SK-N-SH (cell line): ENCODE measurements at regions not wholly inside any gene's neighbourhood (a gene's known extent, or its start where the extent isn't known, plus 50 kb on each side); places are given as distances from the start of the nearest gene placed in this dataset.
A peak's percentile ranks its signal among the peaks of the same experiment; 100 is the strongest.

Experiments used
- CTCF ChIA-PET: fragments of 300-600, 350-600 bp; formaldehyde crosslinking; extraction: SDS; loops from one replicate; lab custom pipeline; 2021; lab: Yijun Ruan, JAX
- POLR2A ChIA-PET: fragments of 350-600 bp; sonication (Branson Sonifier 250); formaldehyde crosslinking; extraction: SDS; loops from one replicate; lab custom pipeline; 2020; ENCODE audit warnings: antibody characterized with exemption, inconsistent platforms; lab: Yijun Ruan, JAX
- DNase-seq: peaks from one replicate; pipeline ENCODE4 v3.0.0; 2012
- H2AFZ ChIP-seq: fragments of 200-600 bp; sonication (generic); 2 replicates; pipeline ENCODE4 v1.8.1; 2016; ENCODE audit warnings: antibody characterized with exemption, mild to moderate bottlenecking, low read depth
- H3F3A ChIP-seq: fragments of 200-600 bp; sonication (generic); replicated peaks from 2 replicates; pipeline ENCODE3; 2016; ENCODE audit warnings: antibody characterized with exemption, mild to moderate bottlenecking; ENCODE audit not compliant: insufficient read depth
- H3K27ac ChIP-seq, 2 experiments: fragments of 200-500 bp in 1 of 2; fragments of 200-600 bp in 1 of 2; sonication (Bioruptor generic) in 1 of 2; sonication (generic), shearing (Covaris generic) in 1 of 2; 2 replicates each; pipeline versions ENCODE4 v1.5.1 to v1.6.1; 2014 to 2016; ENCODE audit warnings: low read depth in 2 of 2, inconsistent platforms in 1 of 2, low read length in 1 of 2, mild to moderate bottlenecking in 1 of 2, mixed read lengths in 1 of 2
- H3K27me3 ChIP-seq: fragments of 200-600 bp; sonication (generic), shearing (Covaris generic); 2 replicates; pipeline ENCODE4 v1.6.1; 2016; ENCODE audit warnings: mixed run types; ENCODE audit not compliant: insufficient read depth
- H3K36me3 ChIP-seq, 2 experiments: fragments of 200-500 bp in 1 of 2; fragments of 200-600 bp in 1 of 2; sonication (Bioruptor generic) in 1 of 2; sonication (generic) in 1 of 2; replicated peaks in 1 of 2; 2 replicates each; pipeline versions ENCODE3 to v1.5.1; 2014 to 2016; ENCODE audit warnings: low read length in 1 of 2, mild to moderate bottlenecking in 1 of 2; ENCODE audit not compliant: insufficient read depth in 2 of 2, control insufficient read depth in 1 of 2
- H3K4me1 ChIP-seq, 2 experiments: fragments of 200-500 bp in 1 of 2; fragments of 200-600 bp in 1 of 2; sonication (Bioruptor generic) in 1 of 2; sonication (generic), shearing (Covaris generic) in 1 of 2; 2 replicates each; pipeline versions ENCODE4 v1.5.1 to v1.6.1; 2014 to 2016; ENCODE audit warnings: low read depth in 1 of 2, low read length in 1 of 2, mixed run types in 1 of 2; ENCODE audit not compliant: insufficient read depth in 2 of 2, control insufficient read depth in 1 of 2
- H3K4me2 ChIP-seq: fragments of 200-600 bp; sonication (generic), shearing (Covaris generic); 2 replicates; pipeline ENCODE4 v1.6.1; 2017; ENCODE audit warnings: mixed run types
- H3K4me3 ChIP-seq, 2 experiments: fragments of 200-500 bp in 1 of 2; fragments of 200-600 bp in 1 of 2; sonication (Bioruptor generic) in 1 of 2; sonication (generic), shearing (Covaris generic) in 1 of 2; 2 replicates each; pipeline versions ENCODE4 v1.5.1 to v1.8.1; 2014 to 2016; ENCODE audit warnings: low read depth in 2 of 2, inconsistent platforms in 1 of 2, low read length in 1 of 2, mild to moderate bottlenecking in 1 of 2, mixed read lengths in 1 of 2, moderate library complexity in 1 of 2
- H3K79me2 ChIP-seq: fragments of 200-600 bp; sonication (generic); 2 replicates; pipeline ENCODE4 v1.8.1; 2017; ENCODE audit warnings: mild to moderate bottlenecking; ENCODE audit not compliant: insufficient read depth
- H3K9ac ChIP-seq: fragments of 200-600 bp; sonication (generic); 2 replicates; pipeline ENCODE4 v1.6.1; 2017; ENCODE audit warnings: mixed run types
- H3K9me2 ChIP-seq: fragments of 200-600 bp; sonication (generic); 2 replicates; pipeline ENCODE4 v1.6.1; 2017; ENCODE audit warnings: mixed run types
- H3K9me3 ChIP-seq: fragments of 200-600 bp; sonication (generic); 2 replicates; pipeline ENCODE4 v1.6.1; 2017; ENCODE audit warnings: mixed run types, mild to moderate bottlenecking, moderate library complexity
- H4K20me1 ChIP-seq: fragments of 200-600 bp; sonication (generic); 2 replicates; pipeline ENCODE4 v1.6.1; 2017; ENCODE audit warnings: mild to moderate bottlenecking, mixed run types; ENCODE audit not compliant: insufficient read depth
- CTCF ChIP-seq: fragments of 200-600 bp; sonication (generic); IDR thresholded peaks from 2 replicates; pipeline ENCODE4 v1.6.1; 2017; ENCODE audit warnings: antibody characterized with exemption, mild to moderate bottlenecking, moderate library complexity
- EZH2phosphoT487 ChIP-seq: fragments of 200-600 bp; sonication (generic); IDR thresholded peaks from 2 replicates; pipeline ENCODE4 v1.6.1; 2017; ENCODE audit warnings: low read depth, mixed run types, mild to moderate bottlenecking, antibody characterized with exemption, moderate library complexity, borderline replicate concordance
- FOSL2 ChIP-seq: IDR thresholded peaks from 2 replicates; pipeline ENCODE4 v1.4.0; 2012; ENCODE audit warnings: low read depth, mild to moderate bottlenecking, moderate library complexity, borderline replicate concordance
- FOXJ3 ChIP-seq: sonication (generic); formaldehyde crosslinking; IDR thresholded peaks from 2 replicates; pipeline ENCODE4 v1.5.1; 2020; ENCODE audit warnings: mild to moderate bottlenecking, missing genetic modification reagents
- GATA2 ChIP-seq: sonication (generic); formaldehyde crosslinking; IDR thresholded peaks from 2 replicates; pipeline ENCODE4 v1.5.0; 2020; ENCODE audit warnings: mild to moderate bottlenecking, missing genetic modification reagents
- JUND ChIP-seq: IDR thresholded peaks from 2 replicates; pipeline ENCODE4 v1.4.0; 2012
- NFIC ChIP-seq: IDR thresholded peaks from 2 replicates; pipeline ENCODE4 v1.4.0; 2012; ENCODE audit warnings: borderline replicate concordance
- POLR2AphosphoS5 ChIP-seq: IDR thresholded peaks from 2 replicates; pipeline ENCODE4 v1.6.1; 2012; ENCODE audit warnings: low read depth, low read length
- RAD21 ChIP-seq: IDR thresholded peaks from 2 replicates; pipeline ENCODE4 v1.6.1; 2012; ENCODE audit warnings: mild to moderate bottlenecking, low read length
- RCOR1 ChIP-seq: fragments of 150-350 bp; IDR thresholded peaks from 2 replicates; pipeline ENCODE4 v1.6.1; 2017; ENCODE audit warnings: antibody characterized with exemption, low read length
- RFX5 ChIP-seq: IDR thresholded peaks from 2 replicates; pipeline ENCODE4 v1.6.1; 2012; ENCODE audit warnings: mild to moderate bottlenecking, improper control_type of control experiment, low read length
- SIN3A ChIP-seq: IDR thresholded peaks from 2 replicates; pipeline ENCODE4 v1.6.1; 2012; ENCODE audit warnings: low read depth, mild to moderate bottlenecking, low read length, moderate library complexity, borderline replicate concordance
- TAF1 ChIP-seq: IDR thresholded peaks from 2 replicates; pipeline ENCODE4 v1.6.1; 2012; ENCODE audit warnings: low read depth, mild to moderate bottlenecking, low read length, moderate library complexity, borderline replicate concordance
- USF1 ChIP-seq: IDR thresholded peaks from 2 replicates; pipeline ENCODE4 v1.4.0; 2012; ENCODE audit warnings: low read depth, borderline replicate concordance
- USF2 ChIP-seq: fragments of 150-350 bp; IDR thresholded peaks from 2 replicates; pipeline ENCODE4 v1.6.1; 2017; ENCODE audit warnings: antibody characterized with exemption, low read length, low read depth, borderline replicate concordance
- YY1 ChIP-seq: IDR thresholded peaks from 2 replicates; pipeline ENCODE4 v1.4.0; 2012; ENCODE audit warnings: low read depth, mild to moderate bottlenecking
- WGBS: methylation state at CpG from one replicate; pipeline ENCODE4 v1.1.6; 2017; ENCODE audit warnings: low lambda C conversion rate; 5-methylcytosine and 5-hydroxymethylcytosine counted together

GRCh38 chr10:7056216-7056615 lies 354.6 kb downstream of the SFMBT2 start:
- Histone ChIP-seq H4K20me1 (no peaks in the 10 kb centered on the region), H3K9ac (no peak overlapping the region), H3K4me3 (no peak overlapping the region), H3K4me1 (no peaks in the 10 kb centered on the region), H3F3A (no peaks in the 10 kb centered on the region), H3K36me3 (no peaks in the 10 kb centered on the region), H3K9me3 (no peaks in the 10 kb centered on the region), H3K4me2 (no peak overlapping the region), H3K27ac (no peak overlapping the region), H3K79me2 (no peaks in the 10 kb centered on the region), H3K9me2 (no peaks in the 10 kb centered on the region), H2AFZ (no peak overlapping the region), H3K27me3 (no peaks in the 10 kb centered on the region)
- DNase-seq: no peak
- CTCF ChIA-PET: no interaction called here
- POLR2A ChIA-PET: no interaction called here
- TF ChIP-seq JUND (no peak), FOXJ3 (CRISPR knock-in tag) (no peak), RCOR1 (no peak), YY1 (no peak), USF2 (no peak), POLR2AphosphoS5 (no peak), EZH2phosphoT487 (no peak), NFIC (no peak), SIN3A (no peak), GATA2 (CRISPR knock-in tag) (no peak), TAF1 (no peak), RFX5 (no peak)
- 16% methylated on average over 4 of the region's 4 CpGs for WGBS

GRCh38 chr10:7054915-7055314 lies 355.9 kb downstream of the SFMBT2 start:
- H3K4me2 ChIP-seq: no peak overlapping the region
- no peaks in the 10 kb centered on the region for H3K9me3 ChIP-seq
- no peaks in the 10 kb centered on the region for H3F3A ChIP-seq
- DNase-seq: peak; percentile 46
- H3K9ac ChIP-seq: no peak overlapping the region
- H3K9me2 ChIP-seq: no peaks in the 10 kb centered on the region
- H3K79me2 ChIP-seq: no peaks in the 10 kb centered on the region
- H4K20me1 ChIP-seq: no peaks in the 10 kb centered on the region
- ChIA-PET POLR2A (no interaction called here), CTCF (interaction anchor here (0.6 to 1.3 kb wide), 4 partner anchors 11 to 354 kb away, joined by 3 to 6 read pairs (median 3); no protein-coding TSS in a partner anchor)
- WGBS: 27% methylated on average over 6 of the region's 6 CpGs
- no peaks in the 10 kb centered on the region for H3K36me3 ChIP-seq
- no peak overlapping the region; a peak in 1 of 4 replicates for H3K4me3 ChIP-seq
- peak; percentile 64; the same call in 1 of the 2 replicates for TF ChIP-seq USF1
- peak; percentile 36 for TF ChIP-seq RAD21
- TF ChIP-seq CTCF: peak; percentile 39; the same call in 1 of the 2 replicates
- no peak for TF ChIP-seq FOSL2
- no peak overlapping the region for H2AFZ ChIP-seq
- H3K27ac ChIP-seq: no peak overlapping the region
- no peaks in the 10 kb centered on the region for H3K4me1 ChIP-seq
- H3K27me3 ChIP-seq: no peaks in the 10 kb centered on the region
